ENCODE measurements at regions not wholly inside any gene's neighbourhood (a gene's known extent, or its start where the extent isn't known, plus 50 kb on each side); places are given as distances from the start of the nearest gene placed in this dataset.

DNA sequence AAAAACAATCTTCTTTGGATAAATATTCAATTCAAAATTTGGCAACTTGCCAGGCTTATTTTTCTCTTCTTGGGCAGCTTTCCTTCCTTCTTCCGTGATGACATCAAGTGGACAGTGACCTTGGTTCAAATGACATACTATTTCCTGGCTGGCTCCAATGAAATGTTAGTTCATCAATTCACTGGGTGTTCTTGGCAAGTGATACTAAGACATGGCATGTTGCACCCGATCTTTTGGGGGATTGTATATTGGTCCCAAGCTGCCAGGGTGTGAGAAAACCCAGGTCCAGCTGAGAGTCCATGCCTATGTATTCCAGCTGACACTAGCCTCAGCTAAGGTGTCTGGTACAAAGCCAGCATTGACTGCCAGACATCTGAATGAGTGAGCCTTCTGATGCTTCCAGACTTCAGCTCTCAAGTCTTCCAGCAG is 252.9 kb downstream of the MAT2B start:
- no peak for DNase-seq (ENCODE audit: insufficient read length, low spot score)
- TF ChIP-seq POLR2A (IDR thresholded peaks at IDR 0.05; ENCODE audit: low read depth, low read length): no peak

DNA sequence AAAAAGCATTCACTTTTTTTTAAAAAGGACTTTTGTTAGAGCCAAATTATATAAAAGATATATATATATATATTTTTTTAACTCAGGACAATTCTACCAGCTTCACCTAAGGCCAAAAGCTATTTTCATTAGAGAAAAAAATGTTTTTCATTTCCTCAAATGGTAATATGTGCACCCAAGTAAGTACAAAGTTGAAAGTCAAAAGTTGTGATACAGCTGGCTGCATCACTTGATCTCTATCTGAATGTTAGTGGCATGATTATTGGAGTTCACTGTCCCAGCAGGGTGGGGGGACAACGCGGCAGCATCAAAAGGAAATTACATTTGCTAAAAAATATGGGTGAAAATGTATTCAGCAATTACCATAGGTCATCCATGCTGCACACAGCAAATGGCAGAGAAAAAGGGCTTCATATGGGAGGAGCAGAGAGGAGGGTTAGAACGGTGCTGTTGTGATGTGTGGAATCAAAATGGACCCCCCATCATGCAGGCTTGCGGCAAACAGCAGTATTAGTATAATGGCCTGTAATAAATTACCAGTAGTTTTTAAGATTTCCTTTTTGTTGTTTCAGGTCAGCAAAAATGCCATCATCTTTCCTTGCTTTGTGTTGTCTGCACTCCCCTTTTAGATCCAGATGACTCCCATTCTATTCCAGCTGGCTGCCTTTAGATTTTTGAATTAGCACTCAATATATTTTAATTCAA is 253.7 kb downstream of the MAT2B start:
- DNase-seq (ENCODE audit: insufficient read length, low spot score) (no peak), FAIRE-seq (no peak)
- TF ChIP-seq POLR2A (IDR thresholded peaks at IDR 0.05; ENCODE audit: low read depth, low read length): no peak

More for the DNA sequence above, 252.9 kb downstream of the MAT2B start:
- no peak for FAIRE-seq

DNA sequence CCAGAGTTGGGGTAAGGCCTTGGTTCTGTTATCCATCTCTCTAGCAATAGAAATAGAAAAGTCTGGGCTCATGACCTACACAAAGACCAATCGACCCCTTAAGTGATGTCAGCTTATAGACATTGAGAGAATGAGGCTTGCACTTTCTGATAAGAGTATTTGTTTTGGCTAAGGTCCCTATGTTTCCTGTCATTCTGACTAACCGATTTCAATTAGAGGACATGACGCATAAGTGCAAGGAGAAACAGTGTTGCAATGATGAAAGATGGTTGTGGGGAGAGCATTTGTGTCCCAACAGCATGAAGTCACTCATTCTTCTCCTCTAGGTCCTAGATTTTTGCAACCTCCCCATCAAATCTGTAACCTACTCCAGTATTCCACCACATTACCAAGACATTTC is 255.1 kb downstream of the MAT2B start:
- no peak for TF ChIP-seq POLR2A (IDR thresholded peaks at IDR 0.05; ENCODE audit: low read depth, low read length)
- no peak for FAIRE-seq
- no peak for DNase-seq (ENCODE audit: insufficient read length, low spot score)

DNA sequence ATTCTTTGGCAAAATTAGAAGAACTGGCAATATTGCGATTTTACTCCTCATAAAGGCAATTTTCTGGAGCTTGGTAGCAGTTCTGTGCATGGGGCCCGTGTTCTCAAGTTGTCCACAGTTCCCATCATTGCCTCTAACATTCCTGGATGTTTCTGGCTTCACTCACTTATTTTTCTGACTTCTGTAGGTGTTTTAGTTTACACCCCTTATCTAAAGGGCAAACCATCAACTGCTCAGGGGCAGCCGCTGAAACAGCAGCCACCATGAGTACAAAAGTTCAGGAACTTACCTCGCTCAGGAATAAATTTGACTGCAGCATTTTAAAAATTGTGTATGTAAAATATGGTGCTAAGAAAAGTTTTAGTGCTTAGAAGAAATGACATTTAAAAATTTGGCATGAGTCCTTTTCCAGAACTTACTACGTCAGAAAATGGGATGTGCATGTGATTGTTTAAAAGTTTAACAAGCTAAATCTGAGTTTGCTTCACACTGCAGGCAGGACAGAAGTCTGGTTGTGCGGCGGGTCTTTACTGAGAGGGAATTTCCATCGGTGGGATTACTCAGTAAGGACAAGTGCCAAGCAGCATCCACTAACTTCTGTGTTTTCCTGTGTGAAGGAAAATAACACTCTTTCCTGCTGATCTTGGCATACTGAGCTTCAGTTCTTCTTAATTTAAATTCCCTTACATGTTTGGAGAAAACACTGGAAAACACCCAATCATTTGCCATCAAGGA is 261.7 kb downstream of the MAT2B start:
- DNase-seq (ENCODE audit: insufficient read length, low spot score): no peak
- no peak for TF ChIP-seq POLR2A (IDR thresholded peaks at IDR 0.05; ENCODE audit: low read depth, low read length)

DNA sequence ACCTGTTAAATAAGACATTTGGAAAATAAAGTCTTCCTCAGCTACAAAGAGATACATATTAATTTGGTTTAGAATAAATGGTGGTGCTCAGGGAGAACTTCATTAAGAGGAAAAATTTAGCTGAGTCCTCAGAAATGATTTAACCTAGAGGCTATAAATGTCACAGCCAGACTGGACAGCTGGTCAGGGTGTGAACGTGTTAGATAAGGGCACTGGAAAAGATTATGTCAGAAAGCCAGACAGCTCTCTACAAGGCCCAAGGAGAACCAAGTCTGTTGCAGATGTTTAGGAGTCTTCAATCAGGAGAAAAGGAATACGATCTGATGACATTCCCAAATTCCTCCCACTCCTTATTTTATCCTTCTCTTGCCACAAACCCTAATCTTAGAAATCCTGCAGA is 265.2 kb downstream of the MAT2B start:
- no peak for TF ChIP-seq POLR2A (IDR thresholded peaks at IDR 0.05; ENCODE audit: low read depth, low read length)
- no peak for FAIRE-seq

More for the DNA sequence above, 261.7 kb downstream of the MAT2B start:
- no peak for FAIRE-seq

DNA sequence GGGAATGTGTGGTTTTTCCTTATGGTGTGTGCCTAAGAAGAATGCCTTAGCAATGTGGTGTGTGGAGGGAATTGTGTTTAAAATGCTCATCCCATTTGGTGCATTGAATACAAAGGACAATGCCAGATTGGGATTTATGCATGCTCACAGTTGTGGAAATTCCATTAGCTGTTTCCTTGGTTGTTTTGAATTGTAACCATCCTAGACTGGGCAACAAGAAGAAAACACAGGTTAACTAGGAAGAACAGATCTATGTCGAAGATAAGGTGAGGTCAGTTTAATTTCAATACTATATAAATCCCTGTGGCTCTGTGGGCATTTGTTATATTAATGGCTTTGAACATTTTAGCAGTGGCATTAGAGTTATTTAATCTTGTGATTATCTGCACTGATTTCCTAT is 266.8 kb downstream of the MAT2B start:
- no peak for TF ChIP-seq POLR2A (IDR thresholded peaks at IDR 0.05; ENCODE audit: low read depth, low read length)
- DNase-seq (ENCODE audit: insufficient read length, low spot score) (no peak), FAIRE-seq (no peak)

More for the DNA sequence above, 265.2 kb downstream of the MAT2B start:
- DNase-seq (ENCODE audit: insufficient read length, low spot score): no peak

DNA sequence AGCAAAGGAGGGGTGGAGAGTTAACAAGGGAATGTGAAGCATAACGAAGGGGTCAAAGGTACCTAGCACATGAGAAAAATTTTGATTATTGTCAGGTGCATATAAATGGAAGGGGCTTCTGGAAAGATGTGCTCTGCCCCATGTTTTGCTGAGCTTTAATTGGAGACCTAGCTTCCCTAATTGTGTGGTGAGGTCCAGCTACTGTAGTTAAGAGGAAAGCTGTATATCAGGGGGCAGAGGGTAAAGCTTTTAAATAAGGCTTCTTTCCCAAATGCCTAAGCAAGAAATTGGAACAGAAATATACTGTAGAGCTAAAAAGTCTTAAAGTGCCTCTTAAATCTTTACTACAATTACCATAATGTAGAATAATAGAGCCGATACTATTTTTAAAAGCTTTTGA is 267.2 kb downstream of the MAT2B start:
- DNase-seq (ENCODE audit: insufficient read length, low spot score) (no peak), FAIRE-seq (no peak)
- no peak for TF ChIP-seq POLR2A (IDR thresholded peaks at IDR 0.05; ENCODE audit: low read depth, low read length)

DNA sequence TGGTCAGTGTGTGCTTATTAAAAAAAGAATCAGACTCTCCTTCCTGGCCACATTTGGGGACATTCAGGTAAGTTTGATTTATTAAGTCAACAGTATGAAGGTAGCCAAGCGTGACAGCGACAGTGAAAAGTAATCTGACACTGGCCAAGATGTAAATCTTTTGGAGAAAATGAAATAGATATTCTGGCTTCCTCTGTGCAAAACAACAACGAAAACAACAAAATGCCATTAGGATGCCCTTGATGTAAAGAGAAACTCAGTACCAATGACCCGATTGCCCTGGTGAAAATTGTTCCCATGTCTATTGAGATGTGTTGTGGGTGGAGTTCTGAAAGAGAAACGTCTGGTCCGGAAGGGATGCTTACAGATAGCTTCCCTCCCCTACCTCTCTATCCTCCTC is 267.8 kb downstream of the MAT2B start:
- no peak for TF ChIP-seq POLR2A (IDR thresholded peaks at IDR 0.05; ENCODE audit: low read depth, low read length)
- DNase-seq (ENCODE audit: insufficient read length, low spot score) (no peak), FAIRE-seq (no peak)

DNA sequence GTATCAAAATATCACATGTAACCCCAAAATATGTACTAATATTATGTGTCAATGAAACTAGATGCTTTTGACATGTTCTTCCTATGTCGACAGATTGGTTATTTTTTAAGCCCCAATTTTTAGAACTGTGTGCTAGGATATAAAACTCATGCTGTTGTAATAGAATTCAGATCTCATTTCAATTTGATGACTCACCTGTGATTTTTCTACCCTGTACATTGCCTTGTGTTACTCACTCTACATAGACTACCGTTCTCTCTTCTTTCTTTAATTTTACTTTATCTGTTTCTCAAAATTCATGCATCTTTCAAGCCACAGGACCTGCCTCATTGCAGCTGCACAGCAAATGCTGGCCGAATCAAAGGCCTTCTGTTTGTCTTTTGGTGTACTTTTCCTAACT is 284.5 kb downstream of the MAT2B start:
- DNase-seq (ENCODE audit: insufficient read length, low spot score): no peak
- no peak for FAIRE-seq
- no peak for TF ChIP-seq POLR2A (IDR thresholded peaks at IDR 0.05; ENCODE audit: low read depth, low read length)

DNA sequence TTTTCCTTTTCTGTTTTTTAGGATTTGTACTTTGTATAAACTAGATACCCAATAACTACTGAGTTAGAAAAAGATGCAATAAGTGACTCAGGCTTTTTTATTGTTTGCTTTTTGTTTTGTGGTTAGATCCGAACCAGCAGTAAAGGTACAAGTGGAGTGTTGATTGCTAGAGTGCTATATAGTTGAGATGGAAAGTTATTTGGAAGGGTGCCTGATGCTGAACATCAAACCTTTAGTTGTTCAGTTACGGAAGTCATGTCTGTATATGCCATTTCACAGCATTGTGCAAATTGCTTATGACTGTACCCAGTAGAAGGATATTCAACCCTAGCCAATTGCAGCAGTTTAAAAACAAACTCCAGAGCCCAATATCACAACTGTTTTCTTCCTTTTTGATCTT is 285.1 kb downstream of the MAT2B start:
- no peak for DNase-seq (ENCODE audit: insufficient read length, low spot score)
- TF ChIP-seq POLR2A (IDR thresholded peaks at IDR 0.05; ENCODE audit: low read depth, low read length): no peak
- no peak for FAIRE-seq

DNA sequence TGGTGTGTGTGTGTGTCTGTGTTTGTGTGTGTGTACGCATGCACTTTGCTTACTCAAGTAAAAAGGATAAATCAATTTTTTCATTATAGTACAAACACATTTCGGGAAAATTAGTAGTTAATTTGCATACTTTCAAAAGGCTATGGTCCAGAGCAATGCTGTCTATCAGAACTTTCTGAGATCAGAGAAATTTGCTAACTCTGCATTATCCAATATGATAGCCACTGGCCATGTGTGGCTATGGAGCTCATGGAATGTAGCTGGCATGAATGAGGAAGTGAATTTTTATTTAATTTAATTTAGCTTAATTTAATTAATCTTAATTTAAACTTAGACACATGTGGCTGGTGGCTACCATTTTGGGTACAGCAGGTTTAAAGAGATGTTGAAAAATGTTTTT is 289.6 kb downstream of the MAT2B start:
- no peak for DNase-seq (ENCODE audit: insufficient read length, low spot score)
- TF ChIP-seq POLR2A (IDR thresholded peaks at IDR 0.05; ENCODE audit: low read depth, low read length): no peak
- FAIRE-seq: no peak

DNA sequence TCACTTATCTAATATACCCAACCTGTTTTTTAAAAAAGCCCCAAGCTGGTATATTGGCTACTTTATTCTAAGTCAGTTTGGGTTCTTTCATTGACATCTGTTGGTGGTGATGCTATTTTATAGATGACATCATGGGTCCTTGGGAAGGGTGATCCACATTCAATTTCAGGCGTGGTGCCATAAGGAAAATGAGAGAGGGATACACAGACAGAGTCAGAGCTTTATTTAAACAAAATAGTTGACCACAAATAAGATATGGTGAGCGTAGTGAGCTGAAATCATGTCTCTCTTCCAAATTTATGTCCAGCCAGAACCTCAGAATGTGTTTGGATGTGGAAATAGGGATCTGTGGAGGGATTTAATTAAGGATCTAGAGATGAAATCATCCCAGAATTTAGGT is 302.4 kb downstream of the MAT2B start:
- DNase-seq (ENCODE audit: insufficient read length, low spot score) (no peak), FAIRE-seq (no peak)
- TF ChIP-seq POLR2A (IDR thresholded peaks at IDR 0.05; ENCODE audit: low read depth, low read length): no peak

DNA sequence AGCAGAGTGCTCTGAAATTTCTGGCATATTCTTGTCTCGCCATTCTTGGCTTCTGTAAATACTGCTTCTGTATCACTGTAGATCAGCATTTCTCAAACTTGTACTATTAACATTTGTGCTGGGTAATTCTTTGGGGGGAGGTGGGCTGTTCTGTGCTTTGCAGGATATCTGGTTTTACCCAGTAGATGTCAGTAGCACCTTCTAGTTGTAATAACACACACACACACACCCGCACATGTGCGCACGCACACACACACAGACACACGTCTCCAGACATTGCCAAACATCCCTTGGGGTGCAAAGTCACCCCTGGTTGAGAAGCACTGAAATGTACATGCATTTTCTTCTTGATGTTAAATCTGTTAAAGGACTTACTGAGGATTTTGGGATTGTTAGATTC is 304.1 kb downstream of the MAT2B start:
- TF ChIP-seq POLR2A (IDR thresholded peaks at IDR 0.05; ENCODE audit: low read depth, low read length): no peak

DNA sequence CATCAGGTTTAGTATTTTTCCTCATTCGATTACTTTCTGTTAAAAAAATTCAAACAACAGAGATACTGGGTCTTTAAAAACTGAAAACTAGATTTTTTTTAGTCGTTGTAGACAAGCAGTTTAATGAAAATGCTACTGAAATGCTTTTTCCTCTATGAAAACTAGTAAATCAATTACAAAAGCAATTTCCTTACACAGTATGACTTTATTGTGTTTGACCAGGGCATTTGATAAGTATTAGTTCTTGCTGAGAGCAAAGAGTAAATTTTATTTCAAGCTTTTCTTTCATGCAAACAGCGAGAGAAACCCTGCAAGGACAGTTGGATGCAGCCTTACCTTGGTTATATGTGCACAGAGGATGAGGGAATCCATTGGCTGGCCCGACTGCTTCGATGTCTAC is 308.5 kb downstream of the MAT2B start:
- no peak for TF ChIP-seq POLR2A (IDR thresholded peaks at IDR 0.05; ENCODE audit: low read depth, low read length)
- FAIRE-seq (no peak), DNase-seq (ENCODE audit: insufficient read length, low spot score) (no peak)

More for the DNA sequence above, 304.1 kb downstream of the MAT2B start:
- FAIRE-seq (no peak), DNase-seq (ENCODE audit: insufficient read length, low spot score) (no peak)

DNA sequence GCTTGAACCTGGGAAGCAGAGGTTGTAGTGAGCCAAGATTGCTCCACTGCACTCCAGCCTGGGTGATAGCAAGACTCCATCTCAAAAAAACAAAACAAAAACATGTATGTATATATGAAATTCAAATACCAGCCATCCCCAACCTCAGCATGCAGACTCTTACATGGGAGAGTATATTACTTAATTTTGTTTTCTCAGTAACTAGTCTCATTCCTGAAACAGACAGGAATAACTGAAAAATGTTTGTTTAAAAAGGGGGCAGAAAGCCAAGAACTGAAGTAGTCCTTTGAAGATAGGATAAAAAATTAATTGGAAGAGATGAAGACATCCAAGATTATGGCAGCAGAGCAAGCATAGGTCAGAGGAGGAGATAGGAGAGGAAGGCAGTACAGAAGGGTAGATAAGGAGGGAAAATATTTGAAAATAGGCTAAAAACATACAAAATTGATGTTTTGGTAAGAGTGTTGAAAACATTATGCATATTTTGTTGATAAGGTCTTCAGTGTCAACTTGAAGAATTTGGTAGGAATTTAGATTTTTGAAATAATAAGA is 309.9 kb downstream of the MAT2B start:
- FAIRE-seq: no peak
- no peak for TF ChIP-seq POLR2A (IDR thresholded peaks at IDR 0.05; ENCODE audit: low read depth, low read length)
- DNase-seq (ENCODE audit: insufficient read length, low spot score): no peak

All from H54 (cell line).